AG04450 (cell line): ENCODE measurements at regions not wholly inside any gene's neighbourhood (a gene's known extent, or its start where the extent isn't known, plus 50 kb on each side); places are given as distances from the start of the nearest gene placed in this dataset.

Experiments used
- CTCF ChIA-PET: fragments of 300-600, 350-600 bp; formaldehyde crosslinking; extraction: SDS; loops from one replicate; lab custom pipeline; 2022; ENCODE audit warnings: antibody characterized with exemption, inconsistent platforms; lab: Charles Lee
- POLR2A ChIA-PET: fragments of 350-600 bp; formaldehyde crosslinking; extraction: SDS; loops from one replicate; lab custom pipeline; 2021; ENCODE audit warnings: antibody characterized with exemption, inconsistent platforms; lab: Yijun Ruan, JAX
- DNase-seq: peaks from one replicate; pipeline ENCODE4 v3.0.0-alpha.2; 2011; ENCODE audit warnings: low read depth, low spot score
- H3K27ac ChIP-seq: one replicate; pipeline ENCODE4 v1.5.1; 2012; ENCODE audit warnings: low read depth, low read length, control low read depth
- H3K27me3 ChIP-seq: one replicate; pipeline ENCODE4 v1.6.0; 2012; ENCODE audit warnings: low read length; ENCODE audit not compliant: control insufficient read depth, insufficient read depth
- H3K4me3 ChIP-seq: 2 replicates; pipeline ENCODE4 v1.5.1; 2011; ENCODE audit warnings: mild to moderate bottlenecking, low read depth, low read length, control low read depth
- H3K9me3 ChIP-seq: 2 replicates; pipeline ENCODE4 v1.5.1; 2012; ENCODE audit warnings: low read length; ENCODE audit not compliant: control insufficient read depth, insufficient read depth
- CTCF ChIP-seq: IDR thresholded peaks from 2 replicates; pipeline ENCODE4 v1.5.1; 2011; ENCODE audit warnings: low read depth, low read length, control low read depth, inconsistent platforms

DNA sequence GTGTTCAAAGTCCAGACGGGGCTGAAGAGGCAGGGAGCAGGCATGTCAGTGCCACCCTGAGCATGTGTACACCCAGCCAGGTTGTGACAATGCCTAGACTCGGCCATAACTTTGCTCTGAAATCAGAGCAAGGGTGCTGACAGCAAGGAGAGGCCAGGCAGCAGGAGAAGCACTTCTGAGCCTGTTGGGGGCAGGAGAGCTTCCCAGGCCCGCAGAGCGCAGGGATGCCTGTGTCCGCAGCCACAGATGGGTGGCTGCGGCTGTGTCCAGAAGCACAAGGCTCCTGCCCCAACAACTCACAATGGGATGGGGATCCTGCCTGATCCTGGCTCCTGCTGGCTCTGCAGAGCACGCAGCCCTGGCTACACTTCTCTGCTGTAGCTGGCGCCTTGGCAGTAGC, 373.9 kb downstream of the CHSY3 start:
- ChIA-PET POLR2A (no interaction called here), CTCF (no interaction called here)
- Histone ChIP-seq H3K27me3 (no peaks in the 10 kb centered on the region), H3K27ac (no peak overlapping the region), H3K4me3 (no peak overlapping the region), H3K9me3 (peaks cover 17% of the 10 kb centered on the region)
- no peak for DNase-seq
- TF ChIP-seq CTCF, result no peak

- DNase-seq, result no peak
- POLR2A ChIA-PET, result no interaction called here
- CTCF ChIA-PET, result no interaction called here
These were observed 373.3 kb downstream of the CHSY3 start for GRCh38 chr5:130277522-130277921.

GRCh38 chr5:130277002-130277401, 372.7 kb downstream of the CHSY3 start:
- no peak for TF ChIP-seq CTCF
- CTCF ChIA-PET, result no interaction called here

More at GRCh38 chr5:130277522-130277921, 373.3 kb downstream of the CHSY3 start:
- H3K27ac ChIP-seq, result no peak overlapping the region
- no peak overlapping the region for H3K4me3 ChIP-seq
- H3K27me3 ChIP-seq, result no peaks in the 10 kb centered on the region
- TF ChIP-seq CTCF, result no peak
- peaks cover 17% of the 10 kb centered on the region for H3K9me3 ChIP-seq

DNA sequence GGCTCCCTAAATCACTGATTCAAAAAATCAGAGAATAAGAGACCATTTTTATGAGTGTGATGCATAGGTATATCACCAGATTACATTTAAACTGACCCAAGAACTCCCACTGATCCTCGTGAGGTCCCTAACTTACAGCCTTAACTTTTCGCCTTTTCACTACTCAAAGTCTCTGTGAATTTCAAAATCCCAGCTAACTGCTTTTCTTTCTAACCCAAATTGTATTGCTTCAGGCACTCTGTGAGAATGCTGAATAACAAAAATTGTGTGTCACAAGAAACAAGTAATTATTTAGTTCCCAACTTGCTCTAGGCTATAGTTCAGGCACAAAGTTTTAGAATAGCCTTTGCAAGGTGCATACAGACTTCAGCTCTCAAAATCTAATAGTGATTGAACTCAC, 368.6 kb downstream of the CHSY3 start:
- no peak overlapping the region for H3K27ac ChIP-seq
- peaks cover 11% of the 10 kb centered on the region for H3K9me3 ChIP-seq
- DNase-seq, result no peak
- POLR2A ChIA-PET, result no interaction called here
- CTCF ChIA-PET, result no interaction called here
- no peak overlapping the region for H3K4me3 ChIP-seq
- H3K27me3 ChIP-seq, result no peaks in the 10 kb centered on the region
- no peak for TF ChIP-seq CTCF

More at GRCh38 chr5:130277002-130277401, 372.7 kb downstream of the CHSY3 start:
- DNase-seq, result no peak
- POLR2A ChIA-PET, result no interaction called here
- no peak overlapping the region for H3K4me3 ChIP-seq
- H3K9me3 ChIP-seq, result peaks cover 17% of the 10 kb centered on the region
- no peak overlapping the region for H3K27ac ChIP-seq
- no peaks in the 10 kb centered on the region for H3K27me3 ChIP-seq

DNA sequence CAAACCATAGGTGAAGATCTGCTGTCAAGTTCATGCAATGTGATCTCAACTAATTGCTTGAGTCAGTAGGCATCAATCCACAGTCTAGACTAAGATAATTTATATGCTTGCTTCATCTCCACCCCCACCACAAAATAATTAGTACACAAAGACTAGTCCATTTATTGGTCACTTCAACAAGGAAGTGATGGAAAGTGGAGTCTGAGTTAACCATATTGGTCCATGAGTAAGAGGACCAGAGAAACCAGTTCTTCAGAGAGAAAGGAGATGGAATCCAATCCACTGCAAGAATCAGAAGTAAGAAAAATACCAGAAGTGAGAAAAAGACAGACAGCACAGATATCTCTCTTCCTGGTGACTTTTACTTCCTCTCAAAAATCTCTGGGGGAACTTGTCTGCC, 366.5 kb downstream of the CHSY3 start:
- no peaks in the 10 kb centered on the region for H3K9me3 ChIP-seq
- POLR2A ChIA-PET, result no interaction called here
- no peak for DNase-seq
- CTCF ChIA-PET, result no interaction called here
- TF ChIP-seq CTCF, result no peak
- no peak overlapping the region for H3K27ac ChIP-seq
- no peak overlapping the region for H3K4me3 ChIP-seq
- no peaks in the 10 kb centered on the region for H3K27me3 ChIP-seq
